Stimulated activated naive CD8-positive, alpha-beta T cell treated with anti-CD3 and anti-CD28 coated beads, Interleukin-15, Interleukin-2, amounts not matched to agents 100 U/mL and 50 U/mL, for 24 hours (primary cell): ENCODE measurements at regions not wholly inside any gene's neighbourhood (a gene's known extent, or its start where the extent isn't known, plus 50 kb on each side); places are given as distances from the start of the nearest gene placed in this dataset.
"Not testable (repeated sequence)": the region's sequence is repeated elsewhere in the genome, so short reads cannot be mapped to it uniquely, and the experiment has no call there.

Source experiments
- ATAC-seq: fragments of 150-1000 bp; cut with Tn5 transposase; one replicate; pipeline ENCODE4 v1.10.0; 2021
- DNase-seq: peaks from one replicate; pipeline ENCODE4 v3.0.0; 2021

- DNase-seq, result no peak
- no peak for ATAC-seq
These were observed 51.9 kb upstream of the PTPRJ start for GRCh38 chr11:47928426-47928825.

GRCh38 chr11:47924184-47924691, 56.1 kb upstream of the PTPRJ start:
- ATAC-seq, result peak; percentile 44
- peak; percentile 34 for DNase-seq

GRCh38 chr11:47923667-47924066, 56.7 kb upstream of the PTPRJ start:
- ATAC-seq (no peak), DNase-seq (no peak)

- DNase-seq, ATAC-seq: not testable (repeated sequence)
These were observed 59.2 kb upstream of the PTPRJ start for GRCh38 chr11:47921080-47921555.

- no peak for DNase-seq
- ATAC-seq, result no peak
These were observed 61.4 kb upstream of the PTPRJ start for GRCh38 chr11:47918882-47919495.

- ATAC-seq (no peak), DNase-seq (no peak)
These were observed 62.0 kb upstream of the PTPRJ start for GRCh38 chr11:47918370-47918690.

GRCh38 chr11:47917599-47918369, 62.6 kb upstream of the PTPRJ start:
- DNase-seq (no peak), ATAC-seq (no peak)

GRCh38 chr11:47916361-47916841, 64.0 kb upstream of the PTPRJ start:
- ATAC-seq, result no peak
- no peak for DNase-seq

- DNase-seq, result no peak
- no peak for ATAC-seq
These were observed 64.6 kb upstream of the PTPRJ start for GRCh38 chr11:47915783-47916182.

- ATAC-seq (no peak), DNase-seq (peak; percentile 27)
These were observed 65.0 kb upstream of the PTPRJ start for GRCh38 chr11:47915374-47915773.

- ATAC-seq (no peak), DNase-seq (no peak)
These were observed 65.6 kb upstream of the PTPRJ start for GRCh38 chr11:47914743-47915142.

GRCh38 chr11:47913529-47914244, 65.5 kb upstream of the NUP160 start:
- no peak for ATAC-seq
- no peak for DNase-seq

- ATAC-seq (no peak), DNase-seq (no peak)
These were observed 64.8 kb upstream of the NUP160 start for GRCh38 chr11:47912843-47913437.

- ATAC-seq, result no peak
- DNase-seq, result no peak
These were observed 63.0 kb upstream of the NUP160 start for GRCh38 chr11:47911149-47911548.

GRCh38 chr11:47908198-47908597, 60.0 kb upstream of the NUP160 start:
- DNase-seq (no peak), ATAC-seq (no peak)

- DNase-seq, result no peak
- no peak for ATAC-seq
These were observed 59.3 kb upstream of the NUP160 start for GRCh38 chr11:47907499-47907898.

- no peak for DNase-seq
- no peak for ATAC-seq
These were observed 57.9 kb upstream of the NUP160 start for GRCh38 chr11:47906066-47906465.

- no peak for ATAC-seq
- DNase-seq, result no peak
These were observed 57.4 kb upstream of the NUP160 start for GRCh38 chr11:47905358-47906059.

- no peak for DNase-seq
- ATAC-seq, result no peak
These were observed 56.7 kb upstream of the NUP160 start for GRCh38 chr11:47904808-47905207.

GRCh38 chr11:47904048-47904447, 55.9 kb upstream of the NUP160 start:
- no peak for ATAC-seq
- DNase-seq, result no peak

- no peak for DNase-seq
- peak; percentile 55 for ATAC-seq
These were observed 51.7 kb upstream of the NUP160 start for GRCh38 chr11:47899801-47900200.
